Neuron (in vitro differentiated cells): ENCODE measurements at regions not wholly inside any gene's neighbourhood (a gene's known extent, or its start where the extent isn't known, plus 50 kb on each side); places are given as distances from the start of the nearest gene placed in this dataset.
"Not testable (repeated sequence)": the region's sequence is repeated elsewhere in the genome, so short reads cannot be mapped to it uniquely, and the experiment has no call there.

Source experiments
- H2AFZ ChIP-seq: one replicate; pipeline ENCODE4 v1.6.1; 2013; ENCODE audit warnings: low read depth, mild to moderate bottlenecking, inconsistent platforms, low read length, moderate library complexity
- H3K27me3 ChIP-seq: one replicate; pipeline ENCODE4 v1.6.1; 2013; ENCODE audit warnings: low read length; ENCODE audit not compliant: insufficient read depth
- H3K36me3 ChIP-seq: one replicate; pipeline ENCODE4 v1.6.1; 2013; ENCODE audit warnings: low read length; ENCODE audit not compliant: insufficient read depth
- H3K4me1 ChIP-seq: one replicate; pipeline ENCODE4 v1.6.1; 2013; ENCODE audit warnings: low read length; ENCODE audit not compliant: insufficient read depth
- H3K4me3 ChIP-seq: 2 replicates; pipeline ENCODE4 v1.5.1; 2013; ENCODE audit warnings: mild to moderate bottlenecking, low read length, moderate library complexity
- H3K9me3 ChIP-seq: one replicate; pipeline ENCODE4 v1.6.1; 2013; ENCODE audit warnings: low read length

GRCh38 chr12:9328065-9328464 lies 119.9 kb upstream of the PZP start:
- Histone ChIP-seq H2AFZ (no peak overlapping the region), H3K4me1 (no peaks in the 10 kb centered on the region), H3K27me3 (no peaks in the 10 kb centered on the region), H3K36me3 (no peaks in the 10 kb centered on the region), H3K4me3 (no peak overlapping the region), H3K9me3 (no peaks in the 10 kb centered on the region)

GRCh38 chr12:9327320-9327719 lies 119.1 kb upstream of the PZP start:
- H3K27me3 ChIP-seq: no peaks in the 10 kb centered on the region
- H3K4me3 ChIP-seq: no peak overlapping the region
- no peak overlapping the region for H2AFZ ChIP-seq
- H3K4me1 ChIP-seq: no peaks in the 10 kb centered on the region
- no peaks in the 10 kb centered on the region for H3K36me3 ChIP-seq
- no peaks in the 10 kb centered on the region for H3K9me3 ChIP-seq

DNA sequence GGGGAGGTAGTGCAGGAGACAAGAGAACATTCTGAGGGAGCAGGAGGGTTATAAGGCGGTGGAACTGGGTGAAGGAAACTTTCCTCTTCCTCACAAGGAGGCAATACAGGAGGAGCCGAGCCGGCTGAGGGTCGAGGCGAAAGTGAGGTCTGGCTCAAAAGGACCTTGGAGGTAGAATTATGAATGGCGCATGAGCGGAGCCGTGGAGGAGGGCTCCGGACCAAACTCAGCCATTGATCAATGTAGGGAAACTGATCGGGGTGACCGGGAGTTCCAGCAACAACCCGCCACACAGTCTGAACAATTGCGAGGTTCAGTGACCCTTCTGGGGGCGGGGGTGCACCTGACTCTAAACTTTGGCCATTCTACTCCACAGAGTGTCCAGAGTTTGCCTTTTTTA lies 118.7 kb upstream of the PZP start:
- H3K36me3 ChIP-seq, H3K27me3 ChIP-seq, H3K4me3 ChIP-seq, H2AFZ ChIP-seq, H3K9me3 ChIP-seq, H3K4me1 ChIP-seq: not testable (repeated sequence)

- no peaks in the 10 kb centered on the region for H3K27me3 ChIP-seq
- H2AFZ ChIP-seq: no peak overlapping the region
- no peak overlapping the region for H3K4me3 ChIP-seq
- H3K4me1 ChIP-seq: no peaks in the 10 kb centered on the region
- no peaks in the 10 kb centered on the region for H3K9me3 ChIP-seq
- H3K36me3 ChIP-seq: no peaks in the 10 kb centered on the region
Measured at GRCh38 chr12:9326085-9326484, 117.9 kb upstream of the PZP start.

- Histone ChIP-seq H3K4me3 (no peak overlapping the region), H2AFZ (no peak overlapping the region), H3K36me3 (no peaks in the 10 kb centered on the region), H3K9me3 (no peaks in the 10 kb centered on the region), H3K4me1 (no peaks in the 10 kb centered on the region), H3K27me3 (no peaks in the 10 kb centered on the region)
Measured at GRCh38 chr12:9325471-9325870, 117.3 kb upstream of the PZP start.

DNA sequence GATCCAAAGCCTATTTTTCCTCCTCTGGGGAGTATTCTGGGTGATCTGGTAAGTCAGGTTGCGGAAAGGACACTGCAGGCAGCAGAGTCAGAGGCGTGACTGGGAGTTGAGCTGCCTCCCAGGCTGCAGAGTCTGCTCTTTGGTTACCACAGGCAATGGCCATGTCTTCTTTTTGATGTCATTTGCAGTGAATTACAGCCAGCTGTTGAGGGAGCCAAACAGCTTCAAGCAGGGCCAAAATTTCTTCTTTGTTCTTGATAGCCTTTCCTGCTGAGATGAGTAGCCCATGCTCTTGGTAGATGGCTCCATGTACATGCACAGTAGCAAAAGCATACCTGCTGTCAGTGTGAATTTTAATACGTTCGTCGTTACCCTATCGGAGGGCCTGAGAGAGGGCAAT lies 116.6 kb upstream of the PZP start:
- Histone ChIP-seq H2AFZ (no peak overlapping the region), H3K4me3 (no peak overlapping the region), H3K4me1 (no peaks in the 10 kb centered on the region), H3K9me3 (no peaks in the 10 kb centered on the region), H3K27me3 (no peaks in the 10 kb centered on the region), H3K36me3 (no peaks in the 10 kb centered on the region)

- Histone ChIP-seq H3K9me3 (no peaks in the 10 kb centered on the region), H3K4me1 (no peaks in the 10 kb centered on the region), H3K4me3 (no peak overlapping the region), H3K27me3 (no peaks in the 10 kb centered on the region), H3K36me3 (no peaks in the 10 kb centered on the region), H2AFZ (no peak overlapping the region)
Measured at GRCh38 chr12:9323144-9323681, 115.0 kb upstream of the PZP start.

GRCh38 chr12:9319842-9320173 lies 111.6 kb upstream of the PZP start:
- no peak overlapping the region for H2AFZ ChIP-seq
- H3K36me3 ChIP-seq: no peaks in the 10 kb centered on the region
- no peak overlapping the region for H3K4me3 ChIP-seq
- H3K27me3 ChIP-seq: no peaks in the 10 kb centered on the region
- H3K4me1 ChIP-seq: no peaks in the 10 kb centered on the region
- H3K9me3 ChIP-seq: no peaks in the 10 kb centered on the region

DNA sequence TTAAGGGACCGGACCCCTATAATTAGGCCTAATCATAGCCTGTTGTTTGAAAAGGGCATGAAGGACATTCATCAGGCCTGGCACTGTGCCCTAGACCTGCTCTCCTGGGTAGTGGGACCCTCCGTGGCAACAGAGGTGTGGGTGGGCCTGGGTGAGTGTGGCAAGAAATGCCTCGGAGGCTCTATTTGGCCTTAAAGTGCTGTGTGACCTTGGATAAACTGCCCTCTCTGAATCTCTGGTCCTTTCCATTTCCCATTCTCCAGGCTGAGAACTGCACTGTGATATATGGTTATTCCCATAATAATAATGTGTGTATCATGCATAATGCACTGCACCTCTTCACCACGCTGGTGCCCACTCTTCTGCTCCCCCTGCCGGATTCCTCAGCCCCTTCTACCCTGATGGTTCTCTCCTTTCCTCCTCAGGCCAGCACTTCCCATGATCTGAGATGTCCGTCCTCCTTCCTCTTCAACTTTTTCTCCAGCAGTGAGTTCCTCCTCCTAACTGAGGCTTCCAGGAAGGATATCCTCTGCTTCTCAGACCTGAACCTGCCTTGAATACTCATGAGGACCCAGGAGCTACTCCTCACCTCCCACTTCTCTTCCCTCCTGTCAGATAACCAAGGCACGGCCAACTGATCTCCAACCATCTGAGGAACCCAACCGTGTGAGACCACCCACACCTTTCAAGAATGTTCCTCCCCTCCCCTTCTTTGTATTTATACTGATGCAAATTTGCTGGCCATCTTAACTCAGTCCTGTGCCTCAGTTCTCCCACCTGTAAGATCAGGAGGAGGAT lies 111.0 kb upstream of the PZP start:
- Histone ChIP-seq H2AFZ (no peak overlapping the region), H3K4me1 (no peaks in the 10 kb centered on the region), H3K36me3 (no peaks in the 10 kb centered on the region), H3K4me3 (no peak overlapping the region), H3K27me3 (no peaks in the 10 kb centered on the region), H3K9me3 (no peaks in the 10 kb centered on the region)

GRCh38 chr12:9313479-9313878 lies 105.3 kb upstream of the PZP start:
- H3K4me3 ChIP-seq, H3K27me3 ChIP-seq, H2AFZ ChIP-seq, H3K4me1 ChIP-seq, H3K9me3 ChIP-seq: not testable (repeated sequence)
- peaks cover 21% of the 10 kb centered on the region for H3K36me3 ChIP-seq

GRCh38 chr12:9312406-9313392 lies 104.5 kb upstream of the PZP start:
- not testable (repeated sequence) for H2AFZ ChIP-seq, H3K27me3 ChIP-seq, H3K4me1 ChIP-seq, H3K9me3 ChIP-seq, H3K4me3 ChIP-seq
- H3K36me3 ChIP-seq: peaks cover 22% of the 10 kb centered on the region

DNA sequence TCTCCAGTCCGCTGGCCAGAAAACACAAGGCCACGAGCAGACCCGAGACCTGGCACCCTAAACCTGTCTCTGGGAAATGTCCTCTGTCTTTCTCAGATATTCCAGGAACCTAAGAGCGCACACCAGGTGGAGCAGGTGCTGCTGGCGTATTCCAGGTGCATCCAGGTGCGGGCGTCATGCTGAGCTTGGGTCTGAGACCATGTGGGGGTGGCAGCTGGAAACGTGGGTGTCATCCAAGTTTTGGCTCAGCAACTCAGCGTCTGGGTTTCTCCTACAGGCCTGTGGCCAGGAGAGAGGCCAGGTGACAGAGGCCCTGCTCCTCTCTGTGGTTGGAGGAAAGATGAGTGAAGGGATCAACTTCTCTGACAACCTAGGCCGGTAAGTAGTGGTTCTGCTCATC lies 103.3 kb upstream of the PZP start:
- H3K9me3 ChIP-seq, H3K27me3 ChIP-seq, H2AFZ ChIP-seq, H3K4me3 ChIP-seq, H3K4me1 ChIP-seq: not testable (repeated sequence)
- H3K36me3 ChIP-seq: peaks cover 22% of the 10 kb centered on the region

GRCh38 chr12:9310645-9311044 lies 102.5 kb upstream of the PZP start:
- not testable (repeated sequence) for H3K4me1 ChIP-seq, H2AFZ ChIP-seq, H3K27me3 ChIP-seq, H3K9me3 ChIP-seq, H3K4me3 ChIP-seq
- peaks cover 22% of the 10 kb centered on the region for H3K36me3 ChIP-seq
